ENCODE measurements at regions not wholly inside any gene's neighbourhood (a gene's known extent, or its start where the extent isn't known, plus 50 kb on each side); places are given as distances from the start of the nearest gene placed in this dataset.

- no peak for DNase-seq (ENCODE audit: low read depth, low spot score)
- Histone ChIP-seq H3K4me2 (ENCODE audit: control insufficient read depth, extremely low read depth, insufficient read depth, low read depth, low read length) (no peak overlapping the region), H2AFZ (ENCODE audit: control insufficient read depth, low read length) (no peak overlapping the region), H3K9ac (ENCODE audit: control insufficient read depth, extremely low read depth, insufficient read depth, low read length) (no peak overlapping the region), H3K27me3 (ENCODE audit: control insufficient read depth, extremely low read depth, insufficient read depth, low read length) (no peaks in the 10 kb centered on the region), H4K20me1 (ENCODE audit: control insufficient read depth, extremely low read depth, insufficient read depth, low read length) (no peaks in the 10 kb centered on the region), H3K36me3 (ENCODE audit: control insufficient read depth in 2 of 2, extremely low read depth in 1 of 2, insufficient read depth in 2 of 2, low read length in 2 of 2) (no peaks in the 10 kb centered on the region), H3K79me2 (ENCODE audit: control insufficient read depth, insufficient read depth, low read length) (no peaks in the 10 kb centered on the region), H3K9me1 (ENCODE audit: control insufficient read depth, extremely low read depth, insufficient read depth, low read length) (no peaks in the 10 kb centered on the region), H3K9me3 (ENCODE audit: control insufficient read depth, low read depth, low read length) (no peaks in the 10 kb centered on the region), H3K4me1 (ENCODE audit: control insufficient read depth, extremely low read depth, insufficient read depth, low read length) (no peaks in the 10 kb centered on the region), H3K4me3 (ENCODE audit: control insufficient read depth in 2 of 3, extremely low read depth in 1 of 3, insufficient read depth in 2 of 3, low read depth in 1 of 3, low read length in 3 of 3) (no peak overlapping the region), H3K27ac (ENCODE audit: control insufficient read depth, insufficient read depth, low read length) (no peak overlapping the region)
- no peak for FAIRE-seq
- TF ChIP-seq, protein P1, sequence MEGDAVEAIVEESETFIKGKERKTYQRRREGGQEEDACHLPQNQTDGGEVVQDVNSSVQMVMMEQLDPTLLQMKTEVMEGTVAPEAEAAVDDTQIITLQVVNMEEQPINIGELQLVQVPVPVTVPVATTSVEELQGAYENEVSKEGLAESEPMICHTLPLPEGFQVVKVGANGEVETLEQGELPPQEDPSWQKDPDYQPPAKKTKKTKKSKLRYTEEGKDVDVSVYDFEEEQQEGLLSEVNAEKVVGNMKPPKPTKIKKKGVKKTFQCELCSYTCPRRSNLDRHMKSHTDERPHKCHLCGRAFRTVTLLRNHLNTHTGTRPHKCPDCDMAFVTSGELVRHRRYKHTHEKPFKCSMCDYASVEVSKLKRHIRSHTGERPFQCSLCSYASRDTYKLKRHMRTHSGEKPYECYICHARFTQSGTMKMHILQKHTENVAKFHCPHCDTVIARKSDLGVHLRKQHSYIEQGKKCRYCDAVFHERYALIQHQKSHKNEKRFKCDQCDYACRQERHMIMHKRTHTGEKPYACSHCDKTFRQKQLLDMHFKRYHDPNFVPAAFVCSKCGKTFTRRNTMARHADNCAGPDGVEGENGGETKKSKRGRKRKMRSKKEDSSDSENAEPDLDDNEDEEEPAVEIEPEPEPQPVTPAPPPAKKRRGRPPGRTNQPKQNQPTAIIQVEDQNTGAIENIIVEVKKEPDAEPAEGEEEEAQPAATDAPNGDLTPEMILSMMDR (optimal IDR thresholded peaks at IDR 0.05 in 1 of 3, IDR thresholded peaks at IDR 0.05 in 1 of 3, conservative IDR thresholded peaks at IDR 0.05 in 1 of 3; ENCODE audit: extremely low read depth in 1 of 3, insufficient read depth in 2 of 3, low read length in 3 of 3): no peak
- TF ChIP-seq EZH2 (IDR thresholded peaks at IDR 0.05; ENCODE audit: low read length): no peak
- dilution Hi-C loops (cut with MboI; ENCODE audit: extremely low pct_ligation_motif_present, low sequenced_read_pairs): no loop called here
Measured at GRCh38 chr9:81305561-81306182, 383.7 kb downstream of the TLE1 start.

- no peaks in the 10 kb centered on the region for H3K9me3 ChIP-seq (ENCODE audit: control insufficient read depth, low read depth, low read length)
- no peak overlapping the region for H2AFZ ChIP-seq (ENCODE audit: control insufficient read depth, low read length)
- no peaks in the 10 kb centered on the region for H3K79me2 ChIP-seq (ENCODE audit: control insufficient read depth, insufficient read depth, low read length)
- no peaks in the 10 kb centered on the region for H3K27me3 ChIP-seq (ENCODE audit: control insufficient read depth, extremely low read depth, insufficient read depth, low read length)
- H3K9me1 ChIP-seq (ENCODE audit: control insufficient read depth, extremely low read depth, insufficient read depth, low read length): no peaks in the 10 kb centered on the region
- H3K4me1 ChIP-seq (ENCODE audit: control insufficient read depth, extremely low read depth, insufficient read depth, low read length): no peaks in the 10 kb centered on the region
- H3K9ac ChIP-seq (ENCODE audit: control insufficient read depth, extremely low read depth, insufficient read depth, low read length): no peak overlapping the region
- TF ChIP-seq, protein P1 (optimal IDR thresholded peaks at IDR 0.05 in 1 of 3, IDR thresholded peaks at IDR 0.05 in 1 of 3, conservative IDR thresholded peaks at IDR 0.05 in 1 of 3; ENCODE audit: extremely low read depth in 1 of 3, insufficient read depth in 2 of 3, low read length in 3 of 3): no peak
- FAIRE-seq (no peak), DNase-seq (ENCODE audit: low read depth, low spot score) (no peak)
- dilution Hi-C loops (cut with MboI; ENCODE audit: extremely low pct_ligation_motif_present, low sequenced_read_pairs): no loop called here
- H4K20me1 ChIP-seq (ENCODE audit: control insufficient read depth, extremely low read depth, insufficient read depth, low read length): no peaks in the 10 kb centered on the region
- H3K36me3 ChIP-seq (ENCODE audit: control insufficient read depth in 2 of 2, extremely low read depth in 1 of 2, insufficient read depth in 2 of 2, low read length in 2 of 2): no peaks in the 10 kb centered on the region
- no peak overlapping the region for H3K27ac ChIP-seq (ENCODE audit: control insufficient read depth, insufficient read depth, low read length)
- no peak overlapping the region for H3K4me3 ChIP-seq (ENCODE audit: control insufficient read depth in 2 of 3, extremely low read depth in 1 of 3, insufficient read depth in 2 of 3, low read depth in 1 of 3, low read length in 3 of 3)
- H3K4me2 ChIP-seq (ENCODE audit: control insufficient read depth, extremely low read depth, insufficient read depth, low read depth, low read length): no peak overlapping the region
Measured at GRCh38 chr9:81303658-81304057, 385.7 kb downstream of the TLE1 start.
